NCI-H446 (cell line): ENCODE measurements at regions not wholly inside any gene's neighbourhood (a gene's known extent, or its start where the extent isn't known, plus 50 kb on each side); places are given as distances from the start of the nearest gene placed in this dataset.
"Not testable (repeated sequence)": the region's sequence is repeated elsewhere in the genome, so short reads cannot be mapped to it uniquely, and the experiment has no call there.

Experiments used
- DNase-seq, 2 experiments: peaks; one replicate each; lab custom pipeline; 2025; lab: John Stamatoyannopoulos, UW

GRCh38 chr3:105118905-105119304 lies 247.8 kb upstream of the ALCAM start:
- DNase-seq: no peak

GRCh38 chr3:105119801-105120340 lies 246.8 kb upstream of the ALCAM start:
- no peak for DNase-seq

GRCh38 chr3:105130911-105131310 lies 235.8 kb upstream of the ALCAM start:
- no peak for DNase-seq

GRCh38 chr3:105137911-105138310 lies 228.8 kb upstream of the ALCAM start:
- no peak for DNase-seq

GRCh38 chr3:105139881-105140560 lies 226.7 kb upstream of the ALCAM start:
- no peak for DNase-seq

GRCh38 chr3:105140899-105141367 lies 225.8 kb upstream of the ALCAM start:
- no peak for DNase-seq

- DNase-seq: no peak
Observed at GRCh38 chr3:105144837-105145236, 221.9 kb upstream of the ALCAM start.

- DNase-seq: no peak
Observed at GRCh38 chr3:105145511-105145910, 221.2 kb upstream of the ALCAM start.

- DNase-seq: not testable (repeated sequence)
Observed at GRCh38 chr3:105149197-105149596, 217.5 kb upstream of the ALCAM start.

GRCh38 chr3:105152987-105153386 lies 213.7 kb upstream of the ALCAM start:
- no peak for DNase-seq

- no peak for DNase-seq
Observed at GRCh38 chr3:105154692-105155091, 212.0 kb upstream of the ALCAM start.

- no peak for DNase-seq
Observed at GRCh38 chr3:105157067-105157765, 209.5 kb upstream of the ALCAM start.

GRCh38 chr3:105157766-105158085 lies 209.0 kb upstream of the ALCAM start:
- DNase-seq: no peak

GRCh38 chr3:105158286-105158685 lies 208.4 kb upstream of the ALCAM start:
- DNase-seq: no peak

- DNase-seq: no peak
Observed at GRCh38 chr3:105162448-105162847, 204.3 kb upstream of the ALCAM start.

GRCh38 chr3:105166893-105167292 lies 199.8 kb upstream of the ALCAM start:
- no peak for DNase-seq

- no peak for DNase-seq
Observed at GRCh38 chr3:105170423-105170822, 196.3 kb upstream of the ALCAM start.

GRCh38 chr3:105174017-105174615 lies 192.6 kb upstream of the ALCAM start:
- no peak for DNase-seq

GRCh38 chr3:105177576-105177975 lies 189.1 kb upstream of the ALCAM start:
- no peak for DNase-seq

- no peak for DNase-seq
Observed at GRCh38 chr3:105187344-105187743, 179.4 kb upstream of the ALCAM start.

- peak in 1 of 2 experiments; percentile 3 for DNase-seq
Observed at GRCh38 chr3:105195260-105195659, 171.4 kb upstream of the ALCAM start.

- DNase-seq: no peak
Observed at GRCh38 chr3:105197863-105198262, 168.8 kb upstream of the ALCAM start.

- DNase-seq: no peak
Observed at GRCh38 chr3:105199217-105199616, 167.5 kb upstream of the ALCAM start.
